GM19023 (cell line): ENCODE measurements at regions not wholly inside any gene's neighbourhood (a gene's known extent, or its start where the extent isn't known, plus 50 kb on each side); places are given as distances from the start of the nearest gene placed in this dataset.
"Not testable (repeated sequence)": the region's sequence is repeated elsewhere in the genome, so short reads cannot be mapped to it uniquely, and the experiment has no call there.

Source experiments
- ATAC-seq: cut with Tn5 transposase; IDR thresholded peaks from one replicate; pipeline ENCODE4 v1.9.1; 2021; ENCODE audit warnings: mild to moderate bottlenecking, moderate library complexity; ENCODE audit not compliant: unreplicated experiment

- not testable (repeated sequence) for ATAC-seq
Measured at GRCh38 chr7:101679653-101680173, 50.6 kb upstream of the MYL10 start.

- no peak for ATAC-seq
Measured at GRCh38 chr7:101680406-101681145, 51.5 kb upstream of the MYL10 start.

- ATAC-seq: no peak
Measured at GRCh38 chr7:101681170-101682007, 52.3 kb upstream of the MYL10 start.

GRCh38 chr7:101684983-101685330 lies 55.9 kb upstream of the MYL10 start:
- no peak for ATAC-seq

GRCh38 chr7:101686030-101686429 lies 56.9 kb upstream of the MYL10 start:
- no peak for ATAC-seq

GRCh38 chr7:101687081-101687480 lies 58.0 kb upstream of the MYL10 start:
- no peak for ATAC-seq

- no peak for ATAC-seq
Measured at GRCh38 chr7:101687791-101688182, 58.7 kb upstream of the MYL10 start.

GRCh38 chr7:101688183-101688831 lies 59.2 kb upstream of the MYL10 start:
- no peak for ATAC-seq

- ATAC-seq: no peak
Measured at GRCh38 chr7:101688995-101689907, 60.2 kb upstream of the MYL10 start.

GRCh38 chr7:101690061-101690460 lies 61.0 kb upstream of the MYL10 start:
- ATAC-seq: no peak

- ATAC-seq: no peak
Measured at GRCh38 chr7:101691822-101692384, 62.8 kb upstream of the MYL10 start.

GRCh38 chr7:101693498-101694091 lies 64.5 kb upstream of the MYL10 start:
- ATAC-seq: no peak

GRCh38 chr7:101698964-101699363 lies 69.9 kb upstream of the MYL10 start:
- no peak for ATAC-seq

- no peak for ATAC-seq
Measured at GRCh38 chr7:101699399-101699798, 70.3 kb upstream of the MYL10 start.

GRCh38 chr7:101699881-101700823 lies 71.1 kb upstream of the MYL10 start:
- no peak for ATAC-seq

- ATAC-seq: no peak
Measured at GRCh38 chr7:101701153-101701794, 72.2 kb upstream of the MYL10 start.

- no peak for ATAC-seq
Measured at GRCh38 chr7:101702362-101702850, 73.3 kb upstream of the MYL10 start.

- ATAC-seq: no peak
Measured at GRCh38 chr7:101705331-101705730, 76.2 kb upstream of the MYL10 start.
